GM23338 (cell line): ENCODE measurements at regions not wholly inside any gene's neighbourhood (a gene's known extent, or its start where the extent isn't known, plus 50 kb on each side); places are given as distances from the start of the nearest gene placed in this dataset.

Source experiments
- ATAC-seq: fragments of 200-7000 bp; cut with Tn5 transposase; 3 replicates; pipeline ENCODE4 v1.9.1; 2020
- DNase-seq: peaks from one replicate; pipeline ENCODE4 v3.0.0-alpha.2; 2015; ENCODE audit warnings: low spot score
- H2AFZ ChIP-seq: fragments of 200-600 bp; sonication (generic); 2 replicates; pipeline ENCODE4 v1.8.0; 2016; ENCODE audit warnings: antibody characterized with exemption, mild to moderate bottlenecking, moderate library complexity
- H3F3A ChIP-seq: fragments of 200-600 bp; sonication (generic); replicated peaks from 2 replicates; pipeline ENCODE4 v1.8.0; 2017; ENCODE audit warnings: antibody characterized with exemption, mixed run types, low read depth
- H3K27ac ChIP-seq: fragments of 200-600 bp; sonication (generic); 2 replicates; pipeline ENCODE4 v1.6.1; 2016; ENCODE audit warnings: low read depth
- H3K27me3 ChIP-seq: fragments of 200-600 bp; sonication (generic); 2 replicates; pipeline ENCODE4 v1.8.0; 2016; ENCODE audit warnings: mild to moderate bottlenecking, mixed run types, moderate library complexity; ENCODE audit not compliant: insufficient read depth
- H3K36me3 ChIP-seq: fragments of 200-600 bp; sonication (generic); 2 replicates; pipeline ENCODE4 v1.8.0; 2016; ENCODE audit warnings: mild to moderate bottlenecking; ENCODE audit not compliant: insufficient read depth
- H3K4me1 ChIP-seq: fragments of 200-600 bp; sonication (generic); 2 replicates; pipeline ENCODE4 v1.8.0; 2016; ENCODE audit warnings: mild to moderate bottlenecking, moderate library complexity; ENCODE audit not compliant: insufficient read depth
- H3K4me2 ChIP-seq: fragments of 200-600 bp; sonication (generic); 2 replicates; pipeline ENCODE4 v1.7.1; 2017; ENCODE audit warnings: mixed run types
- H3K4me3 ChIP-seq: fragments of 200-600 bp; sonication (generic); 2 replicates; pipeline ENCODE4 v1.6.1; 2016; ENCODE audit warnings: mixed run types
- H3K79me2 ChIP-seq: fragments of 200-600 bp; sonication (generic); replicated peaks from 2 replicates; pipeline ENCODE4 v1.8.0; 2017; ENCODE audit warnings: mild to moderate bottlenecking; ENCODE audit not compliant: insufficient read depth
- H3K9me2 ChIP-seq: fragments of 200-600 bp; sonication (generic); 2 replicates; pipeline ENCODE4 v1.8.0; 2017; ENCODE audit not compliant: insufficient read depth
- H4K20me1 ChIP-seq: fragments of 200-600 bp; sonication (generic); replicated peaks from 2 replicates; pipeline ENCODE4 v1.8.0; 2017; ENCODE audit warnings: mild to moderate bottlenecking; ENCODE audit not compliant: insufficient read depth
- H3K27ac Mint-ChIP-seq: 2 replicates; pipeline ENCODE4 v1.8.0; 2020; ENCODE audit warnings: inconsistent platforms, mild to moderate bottlenecking, moderate library complexity, mixed read lengths
- H3K27me3 Mint-ChIP-seq: 3 replicates; pipeline ENCODE4 v1.8.0; 2022; ENCODE audit warnings: low read depth, mild to moderate bottlenecking, moderate library complexity, mixed read lengths, inconsistent platforms; ENCODE audit not compliant: insufficient read depth, poor library complexity
- H3K36me3 Mint-ChIP-seq: 3 replicates; pipeline ENCODE4 v1.8.0; 2021; ENCODE audit warnings: low read depth, mild to moderate bottlenecking, inconsistent platforms, moderate library complexity, mixed read lengths
- H3K4me1 Mint-ChIP-seq: 3 replicates; pipeline ENCODE4 v1.8.0; 2020; ENCODE audit warnings: mild to moderate bottlenecking, inconsistent platforms, mixed read lengths
- H3K4me3 Mint-ChIP-seq: 3 replicates; pipeline ENCODE4 v1.8.0; 2021; ENCODE audit warnings: moderate library complexity, mild to moderate bottlenecking, inconsistent platforms, mixed read lengths
- H3K9me3 Mint-ChIP-seq: 3 replicates; pipeline ENCODE4 v1.8.0; 2020; ENCODE audit warnings: moderate library complexity, mild to moderate bottlenecking, inconsistent platforms, mixed read lengths
- CREB1 ChIP-seq: fragments of 250-450 bp; sonication (Bioruptor Pico); IDR thresholded peaks from 2 replicates; pipeline ENCODE4 v1.5.0; 2020; ENCODE audit warnings: low read depth, mild to moderate bottlenecking, moderate library complexity
- EZH2 ChIP-seq: fragments of 200-600 bp; sonication (generic); IDR thresholded peaks from one replicate; pipeline ENCODE4 v1.8.0; 2017; ENCODE audit warnings: antibody characterized with exemption, mild to moderate bottlenecking, low read depth; ENCODE audit not compliant: unreplicated experiment
- JUNB ChIP-seq: IDR thresholded peaks from one replicate; pipeline ENCODE4 v1.6.1; 2016; ENCODE audit warnings: antibody characterized with exemption; ENCODE audit not compliant: unreplicated experiment
- NANOG ChIP-seq: IDR thresholded peaks from 2 replicates; pipeline ENCODE4 v1.6.1; 2016; ENCODE audit warnings: antibody characterized with exemption, borderline replicate concordance
- ZNF114 ChIP-seq: fragments of 250-450 bp; sonication (Bioruptor Pico); IDR thresholded peaks from 2 replicates; pipeline ENCODE4 v1.5.0; 2020; ENCODE audit warnings: mild to moderate bottlenecking, moderate library complexity
- ZNF331 ChIP-seq: fragments of 250-450 bp; sonication (Bioruptor Pico); IDR thresholded peaks from 2 replicates; pipeline ENCODE4 v1.5.0; 2020; ENCODE audit warnings: low read depth, mild to moderate bottlenecking, moderate library complexity
- TF ChIP-seq, protein P1 (sequence below): IDR thresholded peaks from one replicate; pipeline ENCODE4 v1.6.1; 2018; ENCODE audit warnings: antibody characterized with exemption; ENCODE audit not compliant: unreplicated experiment
- TF ChIP-seq, protein P2 (sequence below): IDR thresholded peaks from 2 replicates; pipeline ENCODE4 v1.6.1; 2016; ENCODE audit warnings: antibody characterized with exemption
- TF ChIP-seq, protein P3 (sequence below): fragments of 250-450 bp; sonication (Bioruptor Pico); IDR thresholded peaks from 2 replicates; pipeline ENCODE4 v1.5.0; 2020; ENCODE audit warnings: mild to moderate bottlenecking, moderate library complexity

DNA sequence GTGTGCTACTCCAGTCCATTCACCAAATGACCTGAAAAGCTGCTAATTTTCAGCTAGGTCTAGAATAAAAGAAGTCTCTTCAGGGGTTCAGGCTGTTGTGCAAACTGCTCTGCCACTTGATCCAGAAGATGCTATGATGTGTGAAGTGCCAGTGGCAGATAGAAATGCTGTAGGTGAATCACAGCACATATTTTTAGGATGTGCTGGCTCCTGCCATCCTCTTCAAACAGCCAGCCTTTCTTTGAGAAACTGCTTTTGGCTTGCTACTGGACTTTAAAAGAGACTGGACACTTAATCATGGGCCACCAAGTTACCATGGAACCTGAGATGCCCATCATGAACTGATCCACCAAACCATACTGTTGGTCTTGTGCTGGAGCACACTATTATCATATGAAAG is 322.1 kb downstream of the EN1 start (continued):
- TF ChIP-seq, protein P1, sequence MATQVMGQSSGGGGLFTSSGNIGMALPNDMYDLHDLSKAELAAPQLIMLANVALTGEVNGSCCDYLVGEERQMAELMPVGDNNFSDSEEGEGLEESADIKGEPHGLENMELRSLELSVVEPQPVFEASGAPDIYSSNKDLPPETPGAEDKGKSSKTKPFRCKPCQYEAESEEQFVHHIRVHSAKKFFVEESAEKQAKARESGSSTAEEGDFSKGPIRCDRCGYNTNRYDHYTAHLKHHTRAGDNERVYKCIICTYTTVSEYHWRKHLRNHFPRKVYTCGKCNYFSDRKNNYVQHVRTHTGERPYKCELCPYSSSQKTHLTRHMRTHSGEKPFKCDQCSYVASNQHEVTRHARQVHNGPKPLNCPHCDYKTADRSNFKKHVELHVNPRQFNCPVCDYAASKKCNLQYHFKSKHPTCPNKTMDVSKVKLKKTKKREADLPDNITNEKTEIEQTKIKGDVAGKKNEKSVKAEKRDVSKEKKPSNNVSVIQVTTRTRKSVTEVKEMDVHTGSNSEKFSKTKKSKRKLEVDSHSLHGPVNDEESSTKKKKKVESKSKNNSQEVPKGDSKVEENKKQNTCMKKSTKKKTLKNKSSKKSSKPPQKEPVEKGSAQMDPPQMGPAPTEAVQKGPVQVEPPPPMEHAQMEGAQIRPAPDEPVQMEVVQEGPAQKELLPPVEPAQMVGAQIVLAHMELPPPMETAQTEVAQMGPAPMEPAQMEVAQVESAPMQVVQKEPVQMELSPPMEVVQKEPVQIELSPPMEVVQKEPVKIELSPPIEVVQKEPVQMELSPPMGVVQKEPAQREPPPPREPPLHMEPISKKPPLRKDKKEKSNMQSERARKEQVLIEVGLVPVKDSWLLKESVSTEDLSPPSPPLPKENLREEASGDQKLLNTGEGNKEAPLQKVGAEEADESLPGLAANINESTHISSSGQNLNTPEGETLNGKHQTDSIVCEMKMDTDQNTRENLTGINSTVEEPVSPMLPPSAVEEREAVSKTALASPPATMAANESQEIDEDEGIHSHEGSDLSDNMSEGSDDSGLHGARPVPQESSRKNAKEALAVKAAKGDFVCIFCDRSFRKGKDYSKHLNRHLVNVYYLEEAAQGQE, result no peak
- TF ChIP-seq, protein P2, sequence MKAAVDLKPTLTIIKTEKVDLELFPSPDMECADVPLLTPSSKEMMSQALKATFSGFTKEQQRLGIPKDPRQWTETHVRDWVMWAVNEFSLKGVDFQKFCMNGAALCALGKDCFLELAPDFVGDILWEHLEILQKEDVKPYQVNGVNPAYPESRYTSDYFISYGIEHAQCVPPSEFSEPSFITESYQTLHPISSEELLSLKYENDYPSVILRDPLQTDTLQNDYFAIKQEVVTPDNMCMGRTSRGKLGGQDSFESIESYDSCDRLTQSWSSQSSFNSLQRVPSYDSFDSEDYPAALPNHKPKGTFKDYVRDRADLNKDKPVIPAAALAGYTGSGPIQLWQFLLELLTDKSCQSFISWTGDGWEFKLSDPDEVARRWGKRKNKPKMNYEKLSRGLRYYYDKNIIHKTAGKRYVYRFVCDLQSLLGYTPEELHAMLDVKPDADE, result no peak

DNA sequence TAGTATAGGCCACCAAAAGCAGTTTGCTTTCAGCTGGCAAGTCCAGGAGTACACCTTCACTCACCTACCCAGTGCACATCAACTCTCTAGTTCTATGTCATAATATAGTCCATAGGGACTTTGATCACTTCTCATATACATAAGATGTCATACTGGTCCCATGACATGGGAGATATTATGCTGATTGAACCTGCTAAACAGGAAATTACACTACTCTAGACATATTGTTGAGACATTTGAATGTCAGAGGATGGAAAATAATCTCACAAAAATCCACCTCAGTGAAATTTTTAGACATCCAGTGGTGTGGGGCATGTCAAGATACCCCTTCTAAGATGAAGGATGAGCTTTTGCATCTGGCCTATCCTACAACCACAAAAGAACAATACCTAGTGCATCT is 322.5 kb downstream of the EN1 start:
- ATAC-seq, result no peak
- Mint-ChIP-seq H3K27me3 (peaks cover 6% of the 10 kb centered on the region), H3K27ac (no peak overlapping the region), H3K4me1 (peaks cover 14% of the 10 kb centered on the region), H3K9me3 (peaks cover 26% of the 10 kb centered on the region), H3K36me3 (peaks cover 32% of the 10 kb centered on the region), H3K4me3 (no peak overlapping the region)
- Histone ChIP-seq H4K20me1 (no peaks in the 10 kb centered on the region), H3F3A (no peaks in the 10 kb centered on the region), H3K36me3 (peaks cover 4% of the 10 kb centered on the region; the same call in 1 of the 2 replicates), H3K27me3 (no peaks in the 10 kb centered on the region), H3K4me2 (no peak overlapping the region), H2AFZ (no peak overlapping the region), H3K27ac (no peak overlapping the region), H3K9me2 (peaks cover 13% of the 10 kb centered on the region), H3K4me1 (peaks cover 13% of the 10 kb centered on the region), H3K79me2 (no peaks in the 10 kb centered on the region), H3K4me3 (no peak overlapping the region)
- no peak for DNase-seq
- TF ChIP-seq JUNB, result no peak
- TF ChIP-seq, protein P3, sequence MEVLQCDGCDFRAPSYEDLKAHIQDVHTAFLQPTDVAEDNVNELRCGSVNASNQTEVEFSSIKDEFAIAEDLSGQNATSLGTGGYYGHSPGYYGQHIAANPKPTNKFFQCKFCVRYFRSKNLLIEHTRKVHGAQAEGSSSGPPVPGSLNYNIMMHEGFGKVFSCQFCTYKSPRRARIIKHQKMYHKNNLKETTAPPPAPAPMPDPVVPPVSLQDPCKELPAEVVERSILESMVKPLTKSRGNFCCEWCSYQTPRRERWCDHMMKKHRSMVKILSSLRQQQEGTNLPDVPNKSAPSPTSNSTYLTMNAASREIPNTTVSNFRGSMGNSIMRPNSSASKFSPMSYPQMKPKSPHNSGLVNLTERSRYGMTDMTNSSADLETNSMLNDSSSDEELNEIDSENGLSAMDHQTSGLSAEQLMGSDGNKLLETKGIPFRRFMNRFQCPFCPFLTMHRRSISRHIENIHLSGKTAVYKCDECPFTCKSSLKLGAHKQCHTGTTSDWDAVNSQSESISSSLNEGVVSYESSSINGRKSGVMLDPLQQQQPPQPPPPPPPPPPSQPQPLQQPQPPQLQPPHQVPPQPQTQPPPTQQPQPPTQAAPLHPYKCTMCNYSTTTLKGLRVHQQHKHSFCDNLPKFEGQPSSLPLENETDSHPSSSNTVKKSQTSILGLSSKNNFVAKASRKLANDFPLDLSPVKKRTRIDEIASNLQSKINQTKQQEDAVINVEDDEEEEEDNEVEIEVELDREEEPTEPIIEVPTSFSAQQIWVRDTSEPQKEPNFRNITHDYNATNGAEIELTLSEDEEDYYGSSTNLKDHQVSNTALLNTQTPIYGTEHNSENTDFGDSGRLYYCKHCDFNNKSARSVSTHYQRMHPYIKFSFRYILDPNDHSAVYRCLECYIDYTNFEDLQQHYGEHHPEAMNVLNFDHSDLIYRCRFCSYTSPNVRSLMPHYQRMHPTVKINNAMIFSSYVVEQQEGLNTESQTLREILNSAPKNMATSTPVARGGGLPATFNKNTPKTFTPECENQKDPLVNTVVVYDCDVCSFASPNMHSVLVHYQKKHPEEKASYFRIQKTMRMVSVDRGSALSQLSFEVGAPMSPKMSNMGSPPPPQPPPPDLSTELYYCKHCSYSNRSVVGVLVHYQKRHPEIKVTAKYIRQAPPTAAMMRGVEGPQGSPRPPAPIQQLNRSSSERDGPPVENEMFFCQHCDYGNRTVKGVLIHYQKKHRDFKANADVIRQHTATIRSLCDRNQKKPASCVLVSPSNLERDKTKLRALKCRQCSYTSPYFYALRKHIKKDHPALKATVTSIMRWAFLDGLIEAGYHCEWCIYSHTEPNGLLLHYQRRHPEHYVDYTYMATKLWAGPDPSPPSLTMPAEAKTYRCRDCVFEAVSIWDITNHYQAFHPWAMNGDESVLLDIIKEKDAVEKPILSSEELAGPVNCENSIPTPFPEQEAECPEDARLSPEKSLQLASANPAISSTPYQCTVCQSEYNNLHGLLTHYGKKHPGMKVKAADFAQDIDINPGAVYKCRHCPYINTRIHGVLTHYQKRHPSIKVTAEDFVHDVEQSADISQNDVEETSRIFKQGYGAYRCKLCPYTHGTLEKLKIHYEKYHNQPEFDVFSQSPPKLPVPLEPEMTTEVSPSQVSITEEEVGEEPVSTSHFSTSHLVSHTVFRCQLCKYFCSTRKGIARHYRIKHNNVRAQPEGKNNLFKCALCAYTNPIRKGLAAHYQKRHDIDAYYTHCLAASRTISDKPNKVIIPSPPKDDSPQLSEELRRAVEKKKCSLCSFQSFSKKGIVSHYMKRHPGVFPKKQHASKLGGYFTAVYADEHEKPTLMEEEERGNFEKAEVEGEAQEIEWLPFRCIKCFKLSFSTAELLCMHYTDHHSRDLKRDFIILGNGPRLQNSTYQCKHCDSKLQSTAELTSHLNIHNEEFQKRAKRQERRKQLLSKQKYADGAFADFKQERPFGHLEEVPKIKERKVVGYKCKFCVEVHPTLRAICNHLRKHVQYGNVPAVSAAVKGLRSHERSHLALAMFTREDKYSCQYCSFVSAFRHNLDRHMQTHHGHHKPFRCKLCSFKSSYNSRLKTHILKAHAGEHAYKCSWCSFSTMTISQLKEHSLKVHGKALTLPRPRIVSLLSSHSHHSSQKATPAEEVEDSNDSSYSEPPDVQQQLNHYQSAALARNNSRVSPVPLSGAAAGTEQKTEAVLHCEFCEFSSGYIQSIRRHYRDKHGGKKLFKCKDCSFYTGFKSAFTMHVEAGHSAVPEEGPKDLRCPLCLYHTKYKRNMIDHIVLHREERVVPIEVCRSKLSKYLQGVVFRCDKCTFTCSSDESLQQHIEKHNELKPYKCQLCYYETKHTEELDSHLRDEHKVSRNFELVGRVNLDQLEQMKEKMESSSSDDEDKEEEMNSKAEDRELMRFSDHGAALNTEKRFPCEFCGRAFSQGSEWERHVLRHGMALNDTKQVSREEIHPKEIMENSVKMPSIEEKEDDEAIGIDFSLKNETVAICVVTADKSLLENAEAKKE, result no peak
- no peak for TF ChIP-seq ZNF114
- TF ChIP-seq NANOG, result no peak
- TF ChIP-seq, protein P1, result no peak
- TF ChIP-seq ZNF331, result no peak
- TF ChIP-seq EZH2, result no peak
- TF ChIP-seq CREB1, result no peak
- TF ChIP-seq, protein P2, result no peak
